ENCODE measurements at regions not wholly inside any gene's neighbourhood (a gene's known extent, or its start where the extent isn't known, plus 50 kb on each side); places are given as distances from the start of the nearest gene placed in this dataset.

- no peak overlapping the region for H3K27ac ChIP-seq
- TF ChIP-seq, protein P1, sequence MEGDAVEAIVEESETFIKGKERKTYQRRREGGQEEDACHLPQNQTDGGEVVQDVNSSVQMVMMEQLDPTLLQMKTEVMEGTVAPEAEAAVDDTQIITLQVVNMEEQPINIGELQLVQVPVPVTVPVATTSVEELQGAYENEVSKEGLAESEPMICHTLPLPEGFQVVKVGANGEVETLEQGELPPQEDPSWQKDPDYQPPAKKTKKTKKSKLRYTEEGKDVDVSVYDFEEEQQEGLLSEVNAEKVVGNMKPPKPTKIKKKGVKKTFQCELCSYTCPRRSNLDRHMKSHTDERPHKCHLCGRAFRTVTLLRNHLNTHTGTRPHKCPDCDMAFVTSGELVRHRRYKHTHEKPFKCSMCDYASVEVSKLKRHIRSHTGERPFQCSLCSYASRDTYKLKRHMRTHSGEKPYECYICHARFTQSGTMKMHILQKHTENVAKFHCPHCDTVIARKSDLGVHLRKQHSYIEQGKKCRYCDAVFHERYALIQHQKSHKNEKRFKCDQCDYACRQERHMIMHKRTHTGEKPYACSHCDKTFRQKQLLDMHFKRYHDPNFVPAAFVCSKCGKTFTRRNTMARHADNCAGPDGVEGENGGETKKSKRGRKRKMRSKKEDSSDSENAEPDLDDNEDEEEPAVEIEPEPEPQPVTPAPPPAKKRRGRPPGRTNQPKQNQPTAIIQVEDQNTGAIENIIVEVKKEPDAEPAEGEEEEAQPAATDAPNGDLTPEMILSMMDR (IDR thresholded peaks at IDR 0.05) = no peak
- no peak for DNase-seq (ENCODE audit: low spot score)
- no peak overlapping the region for H3K4me3 ChIP-seq
These were observed 395.2 kb upstream of the AZI2 start for GRCh38 chr3:28743831-28744230.

GRCh38 chr3:28745436-28745835 is 396.8 kb upstream of the AZI2 start:
- Histone ChIP-seq H3K27ac (no peak overlapping the region), H3K4me3 (no peak overlapping the region)
- no peak for DNase-seq (ENCODE audit: low spot score)
- TF ChIP-seq, protein P1 (IDR thresholded peaks at IDR 0.05) = no peak

GRCh38 chr3:28745916-28746617 is 397.4 kb upstream of the AZI2 start:
- TF ChIP-seq, protein P1 (IDR thresholded peaks at IDR 0.05) = no peak
- DNase-seq (ENCODE audit: low spot score) = no peak
- H3K27ac ChIP-seq = no peak overlapping the region

DNA sequence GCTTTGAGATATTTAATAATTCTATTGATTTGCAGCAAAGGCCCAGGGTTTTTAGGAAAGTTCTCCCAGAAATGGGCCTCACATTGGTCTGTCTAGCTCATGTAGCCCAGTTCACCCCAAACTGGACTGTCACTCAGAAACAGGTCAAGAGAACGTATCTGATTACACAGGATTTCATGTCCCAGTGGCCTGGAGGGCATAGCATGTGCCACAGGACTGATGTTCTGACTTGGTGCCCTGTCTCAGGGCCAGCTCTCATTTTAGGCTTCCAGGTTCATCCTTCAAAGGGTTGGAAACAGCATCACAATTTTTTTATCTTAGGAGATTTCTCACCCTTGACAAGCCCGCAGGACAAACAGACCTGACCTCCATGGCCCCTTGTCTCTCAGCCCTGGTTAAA is 398.4 kb upstream of the AZI2 start:
- no peak for DNase-seq (ENCODE audit: low spot score)
- Histone ChIP-seq H3K27ac (no peak overlapping the region), H3K4me3 (no peak overlapping the region)
- TF ChIP-seq, protein P1 (IDR thresholded peaks at IDR 0.05) = no peak

More at GRCh38 chr3:28745916-28746617, 397.4 kb upstream of the AZI2 start:
- H3K4me3 ChIP-seq = no peak overlapping the region

DNA sequence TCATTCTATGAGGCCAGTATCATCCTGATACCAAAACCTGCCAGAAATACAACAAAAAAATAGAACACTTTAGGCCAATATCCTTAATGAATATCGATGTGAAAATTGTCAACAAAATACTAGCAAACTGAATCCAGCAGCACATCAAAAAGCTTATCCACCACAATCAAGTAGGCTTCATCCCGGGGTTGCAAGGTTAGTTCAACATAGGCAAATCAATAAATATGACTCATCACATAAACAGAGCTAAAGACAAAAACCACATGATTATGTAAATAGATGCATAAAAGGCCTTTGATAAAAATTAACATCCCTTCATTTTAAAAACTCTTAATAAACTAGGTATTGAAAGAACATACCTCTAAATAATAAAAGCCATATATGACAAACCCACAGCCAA is 403.2 kb upstream of the AZI2 start:
- no peak for DNase-seq (ENCODE audit: low spot score)
- H3K27ac ChIP-seq = no peak overlapping the region
- TF ChIP-seq, protein P1 (IDR thresholded peaks at IDR 0.05) = no peak
- H3K4me3 ChIP-seq = no peak overlapping the region

GRCh38 chr3:28752290-28752689 is 403.7 kb upstream of the AZI2 start:
- no peak overlapping the region for H3K27ac ChIP-seq
- no peak overlapping the region for H3K4me3 ChIP-seq
- TF ChIP-seq, protein P1 (IDR thresholded peaks at IDR 0.05) = no peak
- DNase-seq (ENCODE audit: low spot score) = no peak

GRCh38 chr3:28756056-28756455 is 407.4 kb upstream of the AZI2 start:
- Histone ChIP-seq H3K27ac (no peak overlapping the region), H3K4me3 (no peak overlapping the region)
- TF ChIP-seq, protein P1 (IDR thresholded peaks at IDR 0.05) = no peak
- no peak for DNase-seq (ENCODE audit: low spot score)

Measured in coronary artery (tissue), 2 donors.